Progenitor cell of endocrine pancreas (in vitro differentiated cells): ENCODE measurements at regions not wholly inside any gene's neighbourhood (a gene's known extent, or its start where the extent isn't known, plus 50 kb on each side); places are given as distances from the start of the nearest gene placed in this dataset.

Source experiments
- DNase-seq: peaks from one replicate; pipeline ENCODE4 v3.0.0; 2021; ENCODE audit warnings: low spot score; ENCODE audit not compliant: unreplicated experiment
- H3K27ac Mint-ChIP-seq: 2 replicates; pipeline ENCODE4 v1.8.0; 2021; ENCODE audit warnings: mild to moderate bottlenecking, moderate library complexity, mixed read lengths
- H3K27me3 Mint-ChIP-seq: 2 replicates; pipeline ENCODE4 v1.8.0; 2021; ENCODE audit warnings: mixed read lengths
- H3K36me3 Mint-ChIP-seq: 2 replicates; pipeline ENCODE4 v1.8.0; 2022; ENCODE audit warnings: mixed read lengths; ENCODE audit not compliant: insufficient read depth
- H3K4me1 Mint-ChIP-seq: 2 replicates; pipeline ENCODE4 v1.8.0; 2021; ENCODE audit warnings: low read depth, mixed read lengths
- H3K4me3 Mint-ChIP-seq: 2 replicates; pipeline ENCODE4 v1.8.0; 2021; ENCODE audit warnings: low read depth, mild to moderate bottlenecking, moderate library complexity, mixed read lengths
- H3K9me3 Mint-ChIP-seq: 2 replicates; pipeline ENCODE4 v1.8.0; 2021; ENCODE audit warnings: low read depth, mixed read lengths
- CTCF ChIP-seq: fragments of 200-600 bp; sonication (generic); IDR thresholded peaks from one replicate; pipeline ENCODE4 v1.5.0; 2021; ENCODE audit warnings: antibody characterized with exemption, mild to moderate bottlenecking; ENCODE audit not compliant: unreplicated experiment

- Mint-ChIP-seq H3K36me3 (peaks cover 1% of the 10 kb centered on the region), H3K27me3 (no peaks in the 10 kb centered on the region), H3K4me3 (no peak overlapping the region), H3K4me1 (no peaks in the 10 kb centered on the region), H3K27ac (no peak overlapping the region), H3K9me3 (peaks cover 22% of the 10 kb centered on the region)
- no peak for DNase-seq
- TF ChIP-seq CTCF, result no peak
These were observed 262.1 kb upstream of the LRRC7 start for GRCh38 chr1:69305621-69306020.

- Mint-ChIP-seq H3K9me3 (peaks cover 4% of the 10 kb centered on the region), H3K27ac (peak overlapping the region; percentile 30), H3K4me3 (peak overlapping the region; percentile 60), H3K4me1 (peaks cover 5% of the 10 kb centered on the region), H3K27me3 (no peaks in the 10 kb centered on the region), H3K36me3 (no peaks in the 10 kb centered on the region)
- no peak for TF ChIP-seq CTCF
- no peak for DNase-seq
These were observed 255.5 kb upstream of the LRRC7 start for GRCh38 chr1:69312055-69312732.

- Mint-ChIP-seq H3K27ac (no peak overlapping the region), H3K36me3 (no peaks in the 10 kb centered on the region), H3K9me3 (no peaks in the 10 kb centered on the region), H3K27me3 (no peaks in the 10 kb centered on the region), H3K4me3 (no peak overlapping the region), H3K4me1 (peaks cover 5% of the 10 kb centered on the region)
- no peak for DNase-seq
- no peak for TF ChIP-seq CTCF
These were observed 254.6 kb upstream of the LRRC7 start for GRCh38 chr1:69313118-69313517.

GRCh38 chr1:69315416-69315815 is 252.3 kb upstream of the LRRC7 start:
- DNase-seq, result no peak
- no peaks in the 10 kb centered on the region for H3K27me3 Mint-ChIP-seq
- H3K4me1 Mint-ChIP-seq, result peaks cover 11% of the 10 kb centered on the region
- peak overlapping the region; percentile 59 for H3K27ac Mint-ChIP-seq
- H3K9me3 Mint-ChIP-seq, result no peaks in the 10 kb centered on the region
- no peak overlapping the region for H3K4me3 Mint-ChIP-seq
- H3K36me3 Mint-ChIP-seq, result no peaks in the 10 kb centered on the region
- TF ChIP-seq CTCF, result no peak

- peak overlapping the region; percentile 59 for H3K27ac Mint-ChIP-seq
- H3K4me3 Mint-ChIP-seq, result no peak overlapping the region
- TF ChIP-seq CTCF, result no peak
- H3K27me3 Mint-ChIP-seq, result no peaks in the 10 kb centered on the region
- H3K9me3 Mint-ChIP-seq, result no peaks in the 10 kb centered on the region
- peaks cover 15% of the 10 kb centered on the region for H3K4me1 Mint-ChIP-seq
- DNase-seq, result no peak
- H3K36me3 Mint-ChIP-seq, result no peaks in the 10 kb centered on the region
These were observed 251.9 kb upstream of the LRRC7 start for GRCh38 chr1:69315823-69316222.
